ENCODE measurements at regions not wholly inside any gene's neighbourhood (a gene's known extent, or its start where the extent isn't known, plus 50 kb on each side); places are given as distances from the start of the nearest gene placed in this dataset.
"Not testable (repeated sequence)": the region's sequence is repeated elsewhere in the genome, so short reads cannot be mapped to it uniquely, and the experiment has no call there.

GRCh38 chr15:21258635-21259034 lies 181.7 kb downstream of the POTEB3 start:
- CTCF ChIA-PET, ATAC-seq: not testable (repeated sequence)

GRCh38 chr15:21249508-21250019 lies 190.7 kb downstream of the POTEB3 start:
- CTCF ChIA-PET; ATAC-seq; H3K4me1 Mint-ChIP-seq (ENCODE audit: low read depth); POLR2A ChIA-PET; H3K27ac Mint-ChIP-seq; H3K4me3 Mint-ChIP-seq; DNase-seq; H3K36me3 Mint-ChIP-seq (ENCODE audit: low read depth); H3K9me3 Mint-ChIP-seq (ENCODE audit: insufficient read depth): not testable (repeated sequence)
- peaks cover 12% of the 10 kb centered on the region for H3K27me3 Mint-ChIP-seq (ENCODE audit: low read depth)

More at GRCh38 chr15:21258635-21259034, 181.7 kb downstream of the POTEB3 start:
- POLR2A ChIA-PET; H3K36me3 Mint-ChIP-seq (ENCODE audit: low read depth); H3K9me3 Mint-ChIP-seq (ENCODE audit: insufficient read depth); H3K4me1 Mint-ChIP-seq (ENCODE audit: low read depth); H3K27ac Mint-ChIP-seq; H3K27me3 Mint-ChIP-seq (ENCODE audit: low read depth); H3K4me3 Mint-ChIP-seq; DNase-seq: not testable (repeated sequence)
